Smooth muscle cell (in vitro differentiated cells): ENCODE measurements at regions not wholly inside any gene's neighbourhood (a gene's known extent, or its start where the extent isn't known, plus 50 kb on each side); places are given as distances from the start of the nearest gene placed in this dataset.

Experiments
- DNase-seq: peaks from one replicate; lab custom pipeline; 2025; ENCODE audit not compliant: unreplicated experiment; lab: John Stamatoyannopoulos, UW
- H2AFZ ChIP-seq: fragments of 200-600 bp; sonication (generic); 2 replicates; pipeline ENCODE4 v1.6.0; 2016; ENCODE audit warnings: antibody characterized with exemption, low read depth, mild to moderate bottlenecking
- H3F3A ChIP-seq: fragments of 200-600 bp; sonication (generic); 2 replicates; pipeline ENCODE4 v1.6.0; 2017; ENCODE audit warnings: antibody characterized with exemption, low read depth
- H3K27ac ChIP-seq: fragments of 200-600 bp; sonication (generic); 2 replicates; pipeline ENCODE4 v1.5.1; 2016; ENCODE audit warnings: low read depth, mild to moderate bottlenecking
- H3K27me3 ChIP-seq: fragments of 200-600 bp; sonication (generic); 2 replicates; pipeline ENCODE4 v1.6.1; 2016; ENCODE audit warnings: low read depth, mild to moderate bottlenecking
- H3K36me3 ChIP-seq: fragments of 200-600 bp; sonication (generic); 2 replicates; pipeline ENCODE4 v1.5.1; 2016; ENCODE audit warnings: low read depth
- H3K4me1 ChIP-seq: fragments of 200-600 bp; sonication (generic); 2 replicates; pipeline ENCODE4 v1.5.1; 2016; ENCODE audit warnings: low read depth
- H3K4me2 ChIP-seq: fragments of 200-600 bp; sonication (generic); 2 replicates; pipeline ENCODE4 v1.6.0; 2016; ENCODE audit warnings: mild to moderate bottlenecking
- H3K4me3 ChIP-seq: fragments of 200-600 bp; sonication (generic); 2 replicates; pipeline ENCODE4 v1.5.1; 2016; ENCODE audit warnings: mild to moderate bottlenecking
- H3K79me2 ChIP-seq: fragments of 200-600 bp; sonication (generic); 2 replicates; pipeline ENCODE4 v1.6.0; 2016; ENCODE audit warnings: low read depth, mild to moderate bottlenecking
- H3K9ac ChIP-seq: fragments of 200-600 bp; sonication (generic); 2 replicates; pipeline ENCODE4 v1.6.0; 2016; ENCODE audit warnings: low read depth
- H3K9me3 ChIP-seq: fragments of 200-600 bp; sonication (generic); replicated peaks from 2 replicates; pipeline ENCODE4 v1.5.1; 2016; ENCODE audit warnings: low read depth
- H4K20me1 ChIP-seq: fragments of 200-600 bp; sonication (generic); 2 replicates; pipeline ENCODE4 v1.6.0; 2016; ENCODE audit warnings: low read depth
- CTCF ChIP-seq: fragments of 200-600 bp; sonication (generic); IDR thresholded peaks from 2 replicates; pipeline ENCODE4 v1.5.1; 2017; ENCODE audit warnings: borderline replicate concordance, mild to moderate bottlenecking, antibody characterized with exemption; ENCODE audit not compliant: insufficient read depth, poor library complexity, severe bottlenecking
- WGBS: methylation state at CpG from one replicate; pipeline ENCODE4 v1.1.7; 2016; ENCODE audit warnings: low lambda C conversion rate; 5-methylcytosine and 5-hydroxymethylcytosine counted together

- Histone ChIP-seq H3K4me3 (no peak overlapping the region), H3K4me1 (no peaks in the 10 kb centered on the region), H3F3A (no peaks in the 10 kb centered on the region), H4K20me1 (no peaks in the 10 kb centered on the region), H2AFZ (no peak overlapping the region), H3K36me3 (no peaks in the 10 kb centered on the region), H3K27ac (no peak overlapping the region), H3K4me2 (no peak overlapping the region), H3K9ac (no peak overlapping the region), H3K79me2 (no peaks in the 10 kb centered on the region), H3K27me3 (no peaks in the 10 kb centered on the region), H3K9me3 (no peaks in the 10 kb centered on the region)
- no peak for DNase-seq
- WGBS: 0% methylated on average over 1 of the region's 1 CpG
- no peak for TF ChIP-seq CTCF
Observed at GRCh38 chr1:94769551-94769950, 50.6 kb upstream of the SLC44A3 start.

DNA sequence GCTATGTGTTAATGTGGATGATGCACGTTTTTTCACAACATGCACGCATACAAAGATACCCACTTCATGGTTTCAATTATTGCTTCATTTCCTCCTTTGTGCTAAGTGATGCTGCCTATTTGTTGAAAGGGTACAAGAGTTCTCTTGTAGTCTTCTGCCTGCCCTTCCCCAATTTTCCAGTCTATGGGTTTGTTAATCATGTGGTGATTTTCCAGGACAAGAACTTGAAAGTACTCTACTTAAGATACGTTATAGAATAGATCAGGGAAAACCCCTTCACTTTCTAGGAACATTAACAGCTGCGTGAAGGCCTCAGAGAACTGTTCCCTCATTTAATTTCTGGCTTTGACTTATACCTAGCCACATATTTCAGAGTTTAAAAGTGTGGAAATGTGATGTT, 52.1 kb upstream of the SLC44A3 start:
- H3K36me3 ChIP-seq: no peaks in the 10 kb centered on the region
- H4K20me1 ChIP-seq: no peaks in the 10 kb centered on the region
- peaks cover 5% of the 10 kb centered on the region for H3K9me3 ChIP-seq
- no peak for DNase-seq
- no peak for TF ChIP-seq CTCF
- no peaks in the 10 kb centered on the region for H3K27me3 ChIP-seq
- H3F3A ChIP-seq: no peaks in the 10 kb centered on the region
- no peaks in the 10 kb centered on the region for H3K4me1 ChIP-seq
- H3K79me2 ChIP-seq: no peaks in the 10 kb centered on the region
- H2AFZ ChIP-seq: no peak overlapping the region
- no peak overlapping the region for H3K4me2 ChIP-seq
- no peak overlapping the region for H3K9ac ChIP-seq
- H3K4me3 ChIP-seq: no peak overlapping the region
- WGBS: 61% methylated on average over 4 of the region's 4 CpGs
- no peak overlapping the region for H3K27ac ChIP-seq

GRCh38 chr1:94765958-94766357, 54.2 kb upstream of the SLC44A3 start:
- no peak for TF ChIP-seq CTCF
- no peaks in the 10 kb centered on the region for H3K36me3 ChIP-seq
- H4K20me1 ChIP-seq: no peaks in the 10 kb centered on the region
- H3K27me3 ChIP-seq: no peaks in the 10 kb centered on the region
- no peak overlapping the region for H3K9ac ChIP-seq
- no peak overlapping the region for H3K4me2 ChIP-seq
- H3K4me3 ChIP-seq: no peak overlapping the region
- no peaks in the 10 kb centered on the region for H3F3A ChIP-seq
- no peak for DNase-seq
- 83% methylated on average over 3 of the region's 3 CpGs for WGBS
- no peaks in the 10 kb centered on the region for H3K79me2 ChIP-seq
- H3K4me1 ChIP-seq: no peaks in the 10 kb centered on the region
- peaks cover 5% of the 10 kb centered on the region for H3K9me3 ChIP-seq
- H3K27ac ChIP-seq: no peak overlapping the region
- H2AFZ ChIP-seq: no peak overlapping the region

- Histone ChIP-seq H3K79me2 (no peaks in the 10 kb centered on the region), H2AFZ (no peak overlapping the region), H3K4me2 (no peak overlapping the region), H3K9ac (no peak overlapping the region), H3K36me3 (no peaks in the 10 kb centered on the region), H3F3A (peaks cover 18% of the 10 kb centered on the region), H3K27me3 (no peaks in the 10 kb centered on the region), H3K4me1 (peaks cover 6% of the 10 kb centered on the region), H4K20me1 (no peaks in the 10 kb centered on the region), H3K27ac (peak overlapping the region; percentile 94), H3K4me3 (no peak overlapping the region), H3K9me3 (peaks cover 5% of the 10 kb centered on the region)
- no peak for DNase-seq
- no peak for TF ChIP-seq CTCF
Observed at GRCh38 chr1:94759188-94759587, 61.0 kb upstream of the SLC44A3 start.
